ENCODE measurements at regions not wholly inside any gene's neighbourhood (a gene's known extent, or its start where the extent isn't known, plus 50 kb on each side); places are given as distances from the start of the nearest gene placed in this dataset.

DNA sequence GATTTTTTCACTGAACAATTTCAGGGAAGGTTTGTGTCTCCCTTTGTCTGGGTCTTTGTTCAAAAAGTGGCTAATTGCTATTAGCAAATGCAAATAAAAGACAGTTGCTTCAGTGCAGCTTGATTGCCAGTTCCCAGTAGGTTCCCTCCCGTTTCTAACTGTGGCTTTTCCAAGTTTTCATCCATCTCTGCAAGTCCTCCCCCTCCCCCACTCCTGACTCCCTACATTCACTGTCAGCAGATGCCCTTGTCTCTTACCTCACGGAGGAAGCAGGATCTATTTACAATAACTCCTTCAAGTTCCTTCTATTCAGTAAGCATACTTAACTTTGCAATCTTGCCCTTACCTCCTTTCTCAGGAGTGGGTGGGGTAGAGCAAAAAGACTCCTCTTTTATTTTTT, 55.4 kb upstream of the SCEL start:
- ATAC-seq (no peak), DNase-seq (no peak)
- ChIA-PET POLR2A (interaction anchor here (2.4 kb wide), 1 partner anchor 151 kb away, joined by 28 read pairs; no protein-coding TSS in a partner anchor), CTCF (interaction anchor here (0.6 to 2.4 kb wide), 3 partner anchors 13 to 112 kb away, joined by 3 to 8 read pairs (median 3); no protein-coding TSS in a partner anchor)
- Histone ChIP-seq H3K27me3 (ENCODE audit: control insufficient read depth in 2 of 2, insufficient read depth in 2 of 2, low read length in 2 of 2) (no peaks in the 10 kb centered on the region), H3K4me3 (ENCODE audit: low read length) (no peak overlapping the region), H3K27ac (ENCODE audit: low read depth, low read length) (no peak overlapping the region), H3K9me3 (ENCODE audit: control insufficient read depth in 2 of 3, low read length in 3 of 3) (no peaks in the 10 kb centered on the region), H3K36me3 (ENCODE audit: control insufficient read depth in 2 of 3, insufficient read depth in 3 of 3, low read length in 3 of 3) (no peaks in the 10 kb centered on the region), H3K4me1 (ENCODE audit: control insufficient read depth in 2 of 2, insufficient read depth in 2 of 2, low read length in 2 of 2) (no peaks in the 10 kb centered on the region)
- Mint-ChIP-seq H3K4me1 (peaks cover 0 to 14% (median 9%) of the 10 kb centered on the region in 7 donors), H3K27ac (no peak overlapping the region), H3K27me3 (peaks cover 0 to 6% (median 0%) of the 10 kb centered on the region in 5 donors), H3K4me3 (no peak overlapping the region), H3K36me3 (no peaks in the 10 kb centered on the region), H3K9me3 (peaks cover 0 to 5% (median 0%) of the 10 kb centered on the region in 11 donors)
- intact Hi-C loops (cut with micrococcal nuclease) = no loop called here

DNA sequence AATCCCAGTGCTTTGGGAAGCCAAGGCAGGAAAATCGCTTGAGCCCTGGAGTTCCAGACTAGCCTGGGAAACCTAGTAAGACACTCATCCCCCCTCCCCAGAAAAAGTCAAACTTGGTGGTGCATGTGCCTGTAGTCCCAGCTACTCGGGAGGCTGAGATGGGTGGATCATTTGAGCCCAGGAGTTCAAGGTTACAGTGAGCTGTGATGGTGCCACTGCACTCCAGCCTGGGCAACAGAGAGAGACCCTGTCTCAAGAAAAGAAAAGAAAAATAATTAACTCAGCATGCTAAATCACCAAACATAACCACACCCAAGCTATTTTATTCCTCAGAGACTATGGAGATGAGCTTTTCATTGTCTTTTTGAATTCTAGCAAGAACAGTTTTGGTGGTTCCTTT, 56.2 kb upstream of the SCEL start:
- Histone ChIP-seq H3K27me3 (ENCODE audit: control insufficient read depth in 2 of 2, insufficient read depth in 2 of 2, low read length in 2 of 2) (no peaks in the 10 kb centered on the region), H3K4me3 (ENCODE audit: low read length) (no peak overlapping the region), H3K9me3 (ENCODE audit: control insufficient read depth in 2 of 3, low read length in 3 of 3) (no peaks in the 10 kb centered on the region), H3K36me3 (ENCODE audit: control insufficient read depth in 2 of 3, insufficient read depth in 3 of 3, low read length in 3 of 3) (no peaks in the 10 kb centered on the region), H3K27ac (ENCODE audit: low read depth, low read length) (no peak overlapping the region), H3K4me1 (ENCODE audit: control insufficient read depth in 2 of 2, insufficient read depth in 2 of 2, low read length in 2 of 2) (no peaks in the 10 kb centered on the region)
- ChIA-PET CTCF (interaction anchor here (0.9 to 2.8 kb wide), 12 partner anchors 12 to 301 kb away, joined by 3 to 15 read pairs (median 6); partner anchors contain the start of gene MYCBP2), POLR2A (interaction anchor here (0.7 to 2.4 kb wide), 2 partner anchors 145 to 150 kb away, joined by 3 to 28 read pairs; no protein-coding TSS in a partner anchor)
- H3K4me3 Mint-ChIP-seq = no peak overlapping the region
- H3K27me3 Mint-ChIP-seq = peaks cover 0 to 6% (median 0%) of the 10 kb centered on the region in 5 donors
- no peak overlapping the region for H3K27ac Mint-ChIP-seq
- H3K36me3 Mint-ChIP-seq = no peaks in the 10 kb centered on the region
- DNase-seq (no peak), ATAC-seq (no peak)
- H3K9me3 Mint-ChIP-seq = peaks cover 0 to 5% (median 0%) of the 10 kb centered on the region in 11 donors
- intact Hi-C loops (cut with micrococcal nuclease) = loop anchor here (2.0 to 10.0 kb wide), 12 partner anchors 87 to 485 kb away; partner anchors contain the start of genes FBXL3 (in 2 of the 2), CLN5 (in 1 of the 2) and SLAIN1 (in 1 of the 2)
- peaks cover 0 to 14% (median 9%) of the 10 kb centered on the region in 7 donors for H3K4me1 Mint-ChIP-seq

- POLR2A ChIA-PET = interaction anchor here (1.0 to 2.8 kb wide), 5 partner anchors 147 to 451 kb away, joined by 3 to 15 read pairs (median 4); no protein-coding TSS in a partner anchor
Observed at GRCh38 chr13:77477299-77477848, 58.1 kb upstream of the SCEL start.

DNA sequence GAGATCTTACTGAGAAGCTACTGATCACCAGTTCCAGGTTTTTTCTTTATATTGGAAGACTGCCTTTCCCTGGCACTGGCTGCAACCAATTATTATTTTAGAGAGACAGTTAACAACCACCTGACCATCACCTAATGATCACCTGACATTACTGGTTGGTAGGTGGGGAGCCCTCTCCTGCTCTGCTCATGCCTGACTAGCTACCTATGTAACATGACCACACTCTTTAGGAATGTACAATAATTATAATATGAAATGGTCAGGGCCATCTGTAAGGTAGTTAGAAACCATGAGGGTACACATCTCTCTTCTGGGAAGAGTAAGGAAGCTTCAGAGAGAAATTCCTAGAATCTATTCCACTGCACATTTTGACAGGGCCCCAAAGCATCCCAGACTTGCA, 59.0 kb upstream of the SCEL start:
- Histone ChIP-seq H3K4me3 (ENCODE audit: low read length) (no peak overlapping the region), H3K36me3 (ENCODE audit: control insufficient read depth in 2 of 3, insufficient read depth in 3 of 3, low read length in 3 of 3) (no peaks in the 10 kb centered on the region), H3K9me3 (ENCODE audit: control insufficient read depth in 2 of 3, low read length in 3 of 3) (no peaks in the 10 kb centered on the region), H3K4me1 (ENCODE audit: control insufficient read depth in 2 of 2, insufficient read depth in 2 of 2, low read length in 2 of 2) (no peaks in the 10 kb centered on the region), H3K27ac (ENCODE audit: low read depth, low read length) (no peak overlapping the region), H3K27me3 (ENCODE audit: control insufficient read depth in 2 of 2, insufficient read depth in 2 of 2, low read length in 2 of 2) (no peaks in the 10 kb centered on the region)
- Mint-ChIP-seq H3K9me3 (peaks cover 0 to 6% (median 0%) of the 10 kb centered on the region in 11 donors), H3K27ac (peak overlapping the region in 1 of 9 donors; percentile 18), H3K36me3 (no peaks in the 10 kb centered on the region), H3K4me3 (no peak overlapping the region), H3K27me3 (peaks cover 0 to 8% (median 0%) of the 10 kb centered on the region in 5 donors), H3K4me1 (peaks cover 0 to 14% (median 9%) of the 10 kb centered on the region in 7 donors)
- POLR2A ChIA-PET = interaction anchor here (1.3 to 2.8 kb wide), 3 partner anchors 146 to 151 kb away, joined by 3 to 15 read pairs (median 4); no protein-coding TSS in a partner anchor
- no peak for DNase-seq
- CTCF ChIA-PET = interaction anchor here (0.6 to 1.5 kb wide), 4 partner anchors 151 to 273 kb away, joined by 3 to 4 read pairs (median 3); no protein-coding TSS in a partner anchor
- intact Hi-C loops (cut with micrococcal nuclease) = loop anchor here (5.0 to 10.0 kb wide), 9 partner anchors 84 to 482 kb away; partner anchors contain the start of genes CLN5 (in 1 of the 2), FBXL3 (in 1 of the 2) and SLAIN1 (in 1 of the 2)
- ATAC-seq = no peak

More at GRCh38 chr13:77477299-77477848, 58.1 kb upstream of the SCEL start:
- intact Hi-C loops (cut with micrococcal nuclease) = loop anchor here (5.0 to 10.0 kb wide), 9 partner anchors 85 to 483 kb away; partner anchors contain the start of genes CLN5 (in 1 of the 2), FBXL3 (in 1 of the 2) and SLAIN1 (in 1 of the 2)
- peaks cover 0 to 6% (median 0%) of the 10 kb centered on the region in 11 donors for H3K9me3 Mint-ChIP-seq
- DNase-seq = no peak
- ATAC-seq = no peak
- Histone ChIP-seq H3K4me1 (ENCODE audit: control insufficient read depth in 2 of 2, insufficient read depth in 2 of 2, low read length in 2 of 2) (no peaks in the 10 kb centered on the region), H3K4me3 (ENCODE audit: low read length) (no peak overlapping the region), H3K36me3 (ENCODE audit: control insufficient read depth in 2 of 3, insufficient read depth in 3 of 3, low read length in 3 of 3) (no peaks in the 10 kb centered on the region), H3K9me3 (ENCODE audit: control insufficient read depth in 2 of 3, low read length in 3 of 3) (no peaks in the 10 kb centered on the region), H3K27ac (ENCODE audit: low read depth, low read length) (no peak overlapping the region), H3K27me3 (ENCODE audit: control insufficient read depth in 2 of 2, insufficient read depth in 2 of 2, low read length in 2 of 2) (no peaks in the 10 kb centered on the region)
- peaks cover 0 to 14% (median 9%) of the 10 kb centered on the region in 7 donors for H3K4me1 Mint-ChIP-seq
- no peak overlapping the region for H3K27ac Mint-ChIP-seq
- peak overlapping the region in 6 of 10 donors; percentile 17 to 96 (median 87) for H3K4me3 Mint-ChIP-seq
- CTCF ChIA-PET = interaction anchor here (0.7 to 2.8 kb wide), 10 partner anchors 13 to 718 kb away, joined by 3 to 15 read pairs (median 4); partner anchors contain the start of genes MYCBP2 and SLAIN1
- H3K36me3 Mint-ChIP-seq = no peaks in the 10 kb centered on the region
- H3K27me3 Mint-ChIP-seq = peaks cover 0 to 8% (median 0%) of the 10 kb centered on the region in 5 donors

DNA sequence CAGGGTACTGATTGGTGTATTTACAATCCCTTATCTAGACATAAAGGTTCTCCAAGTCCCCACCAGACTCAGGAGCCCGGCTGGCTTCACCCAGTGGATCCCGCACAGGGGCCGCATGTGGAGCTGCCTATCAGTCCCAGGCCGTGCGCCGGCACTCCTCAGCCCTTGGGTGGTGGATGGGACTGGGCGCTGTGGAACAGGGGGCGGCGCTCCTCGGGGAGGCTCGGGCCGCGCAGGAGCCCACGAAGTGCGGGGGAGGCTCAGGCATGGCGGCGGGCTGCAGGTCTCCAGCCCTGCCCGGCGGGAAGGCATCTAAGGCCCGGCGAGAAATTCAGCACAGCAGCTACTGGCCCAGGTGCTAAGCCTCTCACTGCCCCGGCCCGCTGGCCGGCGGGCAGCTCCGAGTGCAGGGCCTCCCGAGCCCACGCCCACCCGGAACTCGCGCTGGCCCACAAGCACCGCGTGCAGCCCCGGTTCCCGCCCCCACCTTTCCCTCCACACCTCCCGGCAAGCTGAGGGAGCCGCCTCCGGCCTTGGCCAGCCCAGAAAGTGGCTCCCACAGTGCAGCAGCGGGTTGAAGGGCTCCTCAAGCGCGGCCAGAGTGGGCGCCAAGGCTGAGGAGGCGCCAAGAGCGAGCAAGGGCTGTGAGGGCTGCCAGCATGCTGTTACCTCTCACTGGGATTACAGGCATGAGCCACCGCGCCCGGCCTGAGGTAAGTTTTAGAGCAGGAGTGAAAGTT, 60.0 kb upstream of the SCEL start:
- intact Hi-C loops (cut with micrococcal nuclease) = loop anchor here (5.0 to 10.0 kb wide), 9 partner anchors 83 to 481 kb away; partner anchors contain the start of genes CLN5 (in 1 of the 2), FBXL3 (in 1 of the 2) and SLAIN1 (in 1 of the 2)
- peaks cover 0 to 6% (median 0%) of the 10 kb centered on the region in 11 donors for H3K9me3 Mint-ChIP-seq
- no peaks in the 10 kb centered on the region for H3K9me3 ChIP-seq (ENCODE audit: control insufficient read depth in 2 of 3, low read length in 3 of 3)
- POLR2A ChIA-PET = no interaction called here
- no peaks in the 10 kb centered on the region for H3K36me3 ChIP-seq (ENCODE audit: control insufficient read depth in 2 of 3, insufficient read depth in 3 of 3, low read length in 3 of 3)
- H3K27ac ChIP-seq (ENCODE audit: low read depth, low read length) = no peak overlapping the region
- CTCF ChIA-PET = interaction anchor here (1.5 kb wide), 1 partner anchor 150 kb away, joined by 3 read pairs; no protein-coding TSS in a partner anchor
- no peak overlapping the region for H3K4me3 ChIP-seq (ENCODE audit: low read length)
- H3K4me1 ChIP-seq (ENCODE audit: control insufficient read depth in 2 of 2, insufficient read depth in 2 of 2, low read length in 2 of 2) = no peaks in the 10 kb centered on the region
- H3K36me3 Mint-ChIP-seq = no peaks in the 10 kb centered on the region
- DNase-seq = no peak
- no peak overlapping the region for H3K4me3 Mint-ChIP-seq
- peak overlapping the region in 1 of 9 donors; percentile 18 for H3K27ac Mint-ChIP-seq
- H3K27me3 ChIP-seq (ENCODE audit: control insufficient read depth in 2 of 2, insufficient read depth in 2 of 2, low read length in 2 of 2) = no peaks in the 10 kb centered on the region
- peaks cover 0 to 8% (median 0%) of the 10 kb centered on the region in 5 donors for H3K27me3 Mint-ChIP-seq
- ATAC-seq = no peak
- H3K4me1 Mint-ChIP-seq = peaks cover 0 to 14% (median 9%) of the 10 kb centered on the region in 7 donors

GRCh38 chr13:77470986-77471385, 64.5 kb upstream of the SCEL start:
- no peak for DNase-seq
- H3K4me1 Mint-ChIP-seq = no peaks in the 10 kb centered on the region
- intact Hi-C loops (cut with micrococcal nuclease) = loop anchor here (10.0 kb wide), 2 partner anchors 446 to 476 kb away; partner anchors contain the start of genes CLN5 (in 1 of the 2) and FBXL3 (in 1 of the 2)
- no peak overlapping the region for H3K4me3 ChIP-seq (ENCODE audit: low read length)
- peaks cover 0 to 19% (median 0%) of the 10 kb centered on the region in 5 donors for H3K27me3 Mint-ChIP-seq
- no peaks in the 10 kb centered on the region for H3K9me3 ChIP-seq (ENCODE audit: control insufficient read depth in 2 of 3, low read length in 3 of 3)
- ChIA-PET POLR2A (no interaction called here), CTCF (no interaction called here)
- H3K36me3 Mint-ChIP-seq = no peaks in the 10 kb centered on the region
- H3K4me3 Mint-ChIP-seq = no peak overlapping the region
- H3K36me3 ChIP-seq (ENCODE audit: control insufficient read depth in 2 of 3, insufficient read depth in 3 of 3, low read length in 3 of 3) = no peaks in the 10 kb centered on the region
- H3K27ac ChIP-seq (ENCODE audit: low read depth, low read length) = no peak overlapping the region
- peaks cover 0 to 6% (median 0%) of the 10 kb centered on the region in 11 donors for H3K9me3 Mint-ChIP-seq
- no peaks in the 10 kb centered on the region for H3K27me3 ChIP-seq (ENCODE audit: control insufficient read depth in 2 of 2, insufficient read depth in 2 of 2, low read length in 2 of 2)
- no peak for ATAC-seq
- no peaks in the 10 kb centered on the region for H3K4me1 ChIP-seq (ENCODE audit: control insufficient read depth in 2 of 2, insufficient read depth in 2 of 2, low read length in 2 of 2)
- H3K27ac Mint-ChIP-seq = peak overlapping the region in 1 of 9 donors; percentile 52

Data from naive thymus-derived CD4-positive, alpha-beta T cell (primary cell).